HG03378 (cell line): ENCODE measurements at regions not wholly inside any gene's neighbourhood (a gene's known extent, or its start where the extent isn't known, plus 50 kb on each side); places are given as distances from the start of the nearest gene placed in this dataset.
A peak's percentile ranks its signal among the peaks of the same experiment; 100 is the strongest.
"Not testable (repeated sequence)": the region's sequence is repeated elsewhere in the genome, so short reads cannot be mapped to it uniquely, and the experiment has no call there.

Experiments
- ATAC-seq: cut with Tn5 transposase; IDR thresholded peaks from one replicate; pipeline ENCODE4 v1.9.1; 2021; ENCODE audit warnings: mild to moderate bottlenecking, moderate library complexity; ENCODE audit not compliant: unreplicated experiment

DNA sequence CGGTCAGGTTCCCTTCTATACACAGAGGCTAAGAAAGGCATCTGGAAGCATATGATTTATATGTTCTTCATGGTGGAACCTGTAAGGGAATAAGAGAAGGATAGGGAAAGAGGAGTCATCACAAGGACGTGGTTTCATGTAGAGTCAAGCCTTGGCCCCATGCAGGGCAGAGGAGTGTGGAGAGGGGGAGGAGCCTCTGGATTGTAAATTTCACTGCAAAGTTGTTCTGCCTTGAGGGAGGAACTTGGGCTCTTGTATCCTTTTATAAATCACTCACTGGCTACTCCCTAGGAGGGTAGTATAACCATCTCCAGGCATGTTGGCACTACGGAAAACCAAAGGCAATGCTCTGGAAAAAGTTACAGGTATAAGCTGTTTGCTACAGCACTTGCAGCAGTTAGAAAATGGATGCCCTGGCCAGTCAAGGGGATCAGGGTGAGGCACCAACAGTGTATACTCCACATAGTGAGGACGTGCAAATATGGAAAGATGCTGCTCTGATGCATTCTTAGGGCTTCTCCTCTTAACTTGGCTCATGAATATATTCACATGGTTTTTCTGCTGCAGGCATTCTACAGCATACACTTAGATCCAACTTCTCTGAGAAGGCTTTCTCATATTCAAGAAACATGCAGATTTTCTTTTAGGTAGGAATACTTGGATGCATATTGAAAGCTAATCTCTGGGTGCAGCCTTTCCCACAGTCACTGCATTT is 60.3 kb upstream of the ZNF81 start:
- ATAC-seq = no peak

DNA sequence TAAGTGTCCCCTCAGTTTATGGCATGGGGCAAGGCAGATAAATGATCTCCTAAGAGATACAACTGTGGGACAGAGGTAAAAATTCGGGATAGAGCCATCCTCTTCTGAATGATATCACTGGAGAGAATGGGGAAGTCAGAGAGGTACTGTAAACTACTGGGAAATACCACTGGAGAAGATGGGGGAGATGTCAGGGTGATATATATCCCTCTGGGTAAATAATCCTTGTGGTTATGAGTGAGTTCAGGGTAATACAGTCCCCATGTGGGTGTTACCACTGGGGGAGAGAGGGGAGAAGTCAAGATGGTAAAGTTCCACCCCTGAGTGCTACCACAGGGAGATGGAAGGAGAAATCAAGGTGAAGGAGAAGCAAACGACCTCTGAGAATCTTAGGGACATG is 63.9 kb upstream of the ZNF81 start:
- ATAC-seq = no peak

DNA sequence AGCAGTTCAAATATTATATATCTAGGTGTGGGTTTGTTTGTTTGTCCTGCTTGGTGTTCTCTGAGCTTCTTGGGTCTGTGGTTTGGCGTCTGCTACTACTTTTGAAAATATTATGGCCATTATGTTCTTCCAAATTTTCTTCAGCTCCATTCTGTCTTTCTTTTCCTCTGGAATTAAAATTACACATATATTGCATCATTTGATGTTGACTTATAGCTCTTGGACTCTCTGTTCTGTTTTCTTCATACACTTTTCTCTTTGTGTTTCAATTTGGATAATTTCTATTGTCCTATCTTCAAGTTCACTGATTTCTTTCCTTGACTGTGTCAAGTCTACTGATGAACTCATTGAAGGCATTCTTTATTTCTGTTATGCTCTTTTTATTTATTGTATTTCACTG is 65.2 kb upstream of the ZNF81 start:
- no peak for ATAC-seq

DNA sequence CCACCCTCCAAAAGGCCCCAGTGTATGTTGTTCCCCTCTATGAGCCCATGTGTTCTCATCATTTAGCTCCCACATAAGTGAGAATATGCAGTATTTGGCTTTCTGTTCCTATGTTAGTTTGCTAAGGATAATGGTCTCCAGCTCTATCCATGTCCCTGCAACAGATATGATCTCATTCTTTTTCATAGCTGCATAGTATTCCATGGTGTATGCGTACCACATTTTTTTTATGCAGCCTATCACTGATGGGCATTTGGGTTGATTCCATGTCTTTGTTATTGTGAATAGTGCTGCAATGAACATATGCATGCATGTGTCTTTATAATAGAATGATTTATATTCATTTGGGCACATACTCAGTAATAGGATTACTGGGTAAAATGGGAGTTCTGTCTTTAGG is 73.9 kb upstream of the ZNF81 start:
- not testable (repeated sequence) for ATAC-seq

DNA sequence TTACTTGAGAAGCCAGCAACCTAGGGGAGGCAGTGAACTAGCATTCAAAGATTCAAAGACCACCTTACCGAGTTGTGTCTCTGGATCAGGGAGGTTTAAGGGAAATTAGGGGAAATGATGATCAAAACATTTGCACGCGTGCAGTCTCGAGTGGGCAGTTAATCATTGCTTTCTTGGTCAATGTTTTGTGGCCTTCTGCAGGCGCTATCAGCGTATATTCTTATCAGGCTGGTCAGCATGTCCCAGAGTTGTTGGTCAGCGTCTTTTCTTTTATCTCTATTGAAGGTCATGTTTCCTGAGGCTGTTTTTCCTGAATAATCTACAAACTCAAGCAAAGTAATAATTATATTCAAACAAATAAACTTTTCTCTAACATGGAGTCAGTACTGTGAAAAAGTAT is 84.0 kb upstream of the ZNF81 start:
- ATAC-seq = no peak

DNA sequence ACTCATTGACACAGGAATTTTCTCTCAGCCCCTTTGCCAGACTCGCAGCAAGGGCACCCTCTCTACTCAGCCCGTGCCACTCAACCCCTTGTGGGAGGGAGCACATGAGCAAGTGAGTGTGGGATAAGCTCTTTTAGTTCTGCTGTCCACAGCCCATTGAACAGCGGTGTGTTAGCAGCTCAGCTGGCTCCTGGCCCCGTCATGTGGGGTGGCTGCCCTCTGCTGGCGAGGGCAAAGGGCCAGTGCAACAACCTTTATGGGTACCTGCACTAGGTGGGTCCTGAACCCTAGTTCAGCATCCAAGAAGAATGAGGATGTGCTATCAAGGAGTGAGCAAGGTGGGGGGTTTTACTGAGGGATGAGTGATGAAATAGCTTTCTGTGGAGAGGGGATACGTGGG is 85.0 kb upstream of the ZNF81 start:
- no peak for ATAC-seq

DNA sequence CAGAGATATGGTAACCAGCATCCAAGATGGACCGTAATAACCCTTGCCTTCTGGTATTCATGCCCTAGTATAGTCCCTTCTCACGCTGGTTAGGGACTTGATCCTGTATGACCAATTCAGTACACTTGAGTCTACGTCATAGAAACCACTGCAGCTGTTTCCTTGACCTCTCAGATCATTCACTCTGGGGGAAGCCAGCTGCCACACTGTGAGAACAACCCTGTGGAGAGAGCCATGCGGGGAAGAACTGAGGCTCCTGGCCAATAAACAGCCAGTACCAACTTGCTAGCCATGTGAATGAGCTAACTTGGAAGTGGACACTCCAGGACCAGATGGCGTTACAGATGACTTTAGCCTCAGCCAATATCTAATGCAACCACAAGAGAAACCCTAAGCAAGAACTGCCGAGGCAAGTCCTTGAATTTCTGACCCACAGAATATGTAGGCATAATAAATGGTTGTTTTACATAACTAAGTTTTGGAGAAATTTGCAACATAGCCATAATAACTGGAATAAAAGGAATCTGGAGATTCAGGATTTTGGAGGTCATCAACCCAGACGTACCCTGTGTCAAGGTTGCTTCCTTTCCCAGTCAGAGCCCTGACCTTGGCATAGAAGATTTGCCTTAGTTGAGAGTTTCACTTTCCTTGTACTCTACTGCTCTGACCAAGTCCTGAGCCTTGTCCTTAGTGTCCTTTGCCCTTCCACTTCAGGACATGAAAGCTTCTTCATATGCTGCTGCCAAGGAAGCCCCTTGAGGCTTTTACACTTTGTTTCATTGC is 87.3 kb upstream of the ZNF81 start:
- ATAC-seq = peak; percentile 72

DNA sequence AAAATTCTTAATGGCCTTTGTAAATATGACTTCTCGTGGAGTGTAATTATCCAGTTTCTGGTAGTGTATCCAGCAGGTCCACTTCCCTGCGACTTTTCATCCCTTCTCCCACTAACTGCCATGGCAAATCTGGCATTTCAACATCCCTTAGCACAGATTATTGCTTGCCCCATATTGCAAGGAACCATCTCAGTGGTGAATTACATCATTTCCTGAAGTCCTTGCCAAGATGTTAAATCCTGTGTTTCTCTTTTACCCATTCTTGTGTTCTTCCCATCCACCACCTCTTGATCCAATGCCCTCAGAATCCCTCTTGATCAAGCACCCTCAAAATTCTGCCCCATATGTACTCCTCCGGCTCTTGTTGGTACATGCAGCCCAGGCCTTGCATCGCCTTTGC is 88.1 kb upstream of the ZNF81 start:
- no peak for ATAC-seq

DNA sequence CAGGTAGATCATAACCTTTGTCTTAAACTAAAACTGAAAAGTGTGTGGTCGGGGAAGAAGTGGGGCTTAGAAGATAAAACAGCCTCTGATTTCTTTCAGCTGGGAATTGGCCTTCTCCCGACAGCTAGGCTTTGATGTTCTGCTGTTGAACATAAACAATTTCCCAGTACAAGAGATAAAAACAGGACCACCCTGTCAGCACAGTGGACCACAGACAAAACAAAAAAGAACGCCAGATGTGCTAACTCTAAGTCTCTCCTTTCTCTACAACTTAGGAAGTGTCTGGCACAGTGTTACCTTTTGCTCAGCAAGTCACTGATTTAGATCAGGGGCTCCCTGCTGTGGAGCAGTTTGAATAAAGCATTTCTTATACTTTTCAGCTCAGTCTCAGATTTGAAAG is 87.5 kb upstream of the UXT start:
- ATAC-seq = no peak

DNA sequence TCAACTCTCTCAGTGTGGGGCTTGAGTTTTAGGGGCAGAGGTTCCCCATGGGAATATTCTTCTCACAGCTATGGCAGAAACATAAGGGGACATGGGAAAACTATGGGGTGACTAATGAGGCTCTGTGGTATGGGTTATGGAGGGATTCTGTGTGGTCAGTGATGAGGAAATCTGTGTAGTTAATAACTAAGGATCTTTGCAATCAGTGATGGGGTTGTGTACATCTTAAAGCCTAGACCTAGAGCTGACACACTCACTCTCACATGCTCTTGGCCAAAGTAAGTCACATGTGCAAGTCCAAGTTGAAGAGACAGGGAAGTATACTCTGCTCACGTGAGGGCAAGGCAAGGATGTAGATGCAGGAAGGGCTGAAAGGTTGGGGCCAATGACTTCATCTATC is 86.4 kb upstream of the UXT start:
- ATAC-seq = no peak

DNA sequence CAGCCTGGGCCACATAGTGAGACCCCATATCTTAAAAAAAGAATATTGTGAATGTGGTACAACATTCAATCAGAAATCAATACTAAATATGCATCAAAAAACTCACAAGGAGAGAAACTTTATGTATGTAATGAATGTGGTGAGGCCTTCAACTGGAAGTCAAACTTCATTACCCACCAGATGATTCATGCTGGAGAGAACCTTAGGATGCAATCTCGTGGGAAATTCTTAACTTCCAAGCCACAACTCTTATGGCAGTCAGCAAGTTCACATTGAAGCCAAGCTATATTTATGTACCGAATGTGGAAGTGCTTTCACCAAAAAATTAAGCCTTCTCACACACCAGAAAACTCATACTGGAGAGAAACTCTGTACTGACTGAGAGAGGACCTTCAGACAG is 84.5 kb upstream of the UXT start:
- no peak for ATAC-seq

DNA sequence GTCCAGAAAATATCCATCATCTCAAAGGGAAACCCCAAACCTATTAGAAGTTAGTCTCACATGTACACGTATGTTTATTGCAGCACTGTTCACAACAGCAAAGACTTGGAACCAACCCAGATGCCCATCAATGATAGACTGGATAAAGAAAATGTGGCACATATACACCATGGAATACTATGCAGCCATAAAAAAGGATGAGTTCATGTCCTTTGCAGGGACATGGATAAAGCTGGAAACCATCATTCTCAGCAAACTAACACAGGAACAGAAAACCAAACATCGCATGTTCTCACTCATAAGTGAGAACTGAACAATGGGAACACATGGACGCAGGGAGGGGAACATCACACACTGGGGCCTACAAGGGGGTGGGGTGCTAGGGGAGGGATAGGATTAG is 79.9 kb upstream of the UXT start:
- ATAC-seq = not testable (repeated sequence)

DNA sequence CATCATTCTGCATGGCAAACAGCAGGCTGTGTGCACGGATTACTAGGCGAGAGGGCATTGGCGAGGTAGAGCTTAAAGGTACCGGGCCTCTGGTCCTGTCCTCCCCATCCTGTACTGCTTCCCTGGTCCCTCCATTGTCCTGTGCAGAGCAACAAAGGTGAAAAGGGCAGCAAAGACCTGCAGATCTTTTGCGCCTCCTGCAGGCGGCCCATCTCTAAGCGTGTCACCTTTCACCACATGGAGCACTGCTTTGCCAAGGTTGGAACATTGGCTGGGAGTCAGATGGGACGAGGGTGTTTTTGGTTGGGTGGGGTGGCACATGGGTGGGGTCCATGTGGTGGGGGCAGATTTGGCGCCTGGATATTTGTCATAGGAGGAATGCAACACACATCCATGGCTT is 64.7 kb upstream of the UXT start:
- no peak for ATAC-seq

DNA sequence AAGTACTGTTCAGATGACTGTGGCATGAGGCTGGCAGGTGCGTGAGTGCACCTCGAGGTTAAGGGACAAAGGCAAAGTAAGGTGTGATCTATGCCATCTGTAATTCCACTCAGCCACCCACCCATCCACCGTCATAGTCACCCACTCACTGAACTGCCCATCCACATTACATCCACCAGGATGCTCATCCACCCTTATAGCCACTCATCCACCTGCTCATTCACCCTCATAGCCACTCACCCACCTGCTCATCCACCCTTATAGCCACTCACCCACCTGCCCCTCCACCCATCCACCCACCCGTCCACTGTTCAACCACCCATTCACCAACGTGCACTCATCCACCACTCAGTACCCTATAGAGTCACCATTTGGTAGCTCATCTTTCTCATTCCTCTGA is 64.1 kb upstream of the UXT start:
- ATAC-seq = no peak

DNA sequence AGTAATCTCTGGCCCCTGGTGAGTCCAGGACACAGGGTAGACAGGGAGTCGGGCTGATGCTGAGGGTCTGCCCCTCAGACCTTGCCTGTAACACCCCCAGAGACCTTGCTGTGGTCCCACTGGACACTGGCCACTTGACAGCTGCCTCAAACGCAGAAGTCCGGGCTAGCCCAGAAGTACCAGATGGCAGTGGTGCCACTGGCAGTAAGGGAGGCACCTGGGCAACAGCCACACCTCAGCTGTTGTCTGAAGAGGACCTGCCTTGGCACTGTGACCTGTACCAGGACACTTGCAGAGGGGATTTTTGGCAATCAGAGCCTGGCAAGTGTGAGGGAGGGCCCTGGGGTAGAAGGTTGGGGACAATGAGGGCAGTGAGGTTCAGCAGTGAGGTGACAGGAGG is 63.3 kb upstream of the UXT start:
- ATAC-seq = no peak

DNA sequence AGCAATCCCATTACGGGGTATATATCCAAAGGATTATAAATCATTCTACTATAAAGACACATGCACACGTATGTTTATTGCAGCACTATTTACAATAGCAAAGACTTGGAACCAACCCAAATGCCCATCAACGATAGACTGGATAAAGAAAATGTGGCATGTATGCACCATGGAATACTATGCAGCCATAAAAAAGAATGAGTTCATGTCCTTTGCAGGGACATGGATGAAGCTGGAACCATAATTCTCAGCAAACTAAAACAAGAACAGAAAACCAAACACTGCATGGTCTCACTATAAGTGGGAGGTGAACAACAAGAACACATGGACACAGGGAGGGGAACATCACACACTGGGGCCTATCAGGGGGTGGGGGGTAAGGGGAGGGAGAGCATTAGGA is 56.1 kb upstream of the UXT start:
- ATAC-seq = not testable (repeated sequence)

DNA sequence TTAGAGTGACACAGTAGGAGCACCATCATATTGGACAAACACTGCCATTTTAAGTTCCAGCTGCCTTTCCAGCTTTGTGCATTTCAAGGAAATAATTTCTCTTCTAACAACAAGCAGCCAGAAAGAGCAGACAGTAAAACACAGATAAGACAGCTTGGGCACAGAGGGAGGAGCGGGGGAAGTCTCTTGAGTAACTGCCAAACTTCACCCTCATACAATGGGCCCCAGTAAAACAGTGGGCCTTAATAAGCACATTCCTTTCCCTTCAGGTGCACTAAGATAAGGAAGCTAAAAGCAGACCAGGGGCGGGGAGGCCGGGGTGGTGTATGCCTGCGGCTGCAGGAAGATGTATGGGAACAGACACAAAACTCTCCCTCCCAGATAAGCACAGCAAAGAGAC is 53.7 kb upstream of the UXT start:
- not testable (repeated sequence) for ATAC-seq

DNA sequence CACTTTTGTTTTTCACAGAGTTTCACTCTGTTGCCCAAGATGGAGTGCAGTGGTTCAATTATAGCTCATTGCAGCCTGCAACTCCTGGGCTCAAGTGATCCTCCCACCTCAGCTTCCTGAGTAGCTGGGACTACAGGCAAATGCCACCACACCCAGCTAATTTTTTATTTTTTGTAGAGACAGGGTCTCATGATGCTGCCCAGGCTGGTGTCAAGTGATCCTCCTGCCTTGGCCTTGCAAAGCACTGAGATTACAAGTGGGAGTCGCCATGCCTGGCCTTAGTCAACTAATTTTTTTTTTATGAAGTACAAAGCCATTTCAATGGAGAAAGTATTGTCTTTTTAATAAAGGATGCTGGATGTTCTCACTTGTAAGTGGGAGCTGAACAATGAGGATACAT is 51.3 kb upstream of the UXT start:
- ATAC-seq = no peak
